Fibroblast of mammary gland (primary cell): ENCODE measurements at regions not wholly inside any gene's neighbourhood (a gene's known extent, or its start where the extent isn't known, plus 50 kb on each side); places are given as distances from the start of the nearest gene placed in this dataset.
A peak's percentile ranks its signal among the peaks of the same experiment; 100 is the strongest.

Experiments used
- DNase-seq: peaks from one replicate; pipeline ENCODE4 v3.0.0-alpha.2; 2010; ENCODE audit warnings: low read depth
- H3K4me3 ChIP-seq: 2 replicates; pipeline ENCODE4 v1.5.1; 2011; ENCODE audit warnings: low read depth, mild to moderate bottlenecking, low read length, moderate library complexity; ENCODE audit not compliant: control insufficient read depth
- CTCF ChIP-seq: conservative IDR thresholded peaks from 2 replicates; pipeline ENCODE4 v1.5.1; 2011; ENCODE audit warnings: low read depth, low read length, inconsistent platforms; ENCODE audit not compliant: control insufficient read depth, insufficient read depth

GRCh38 chr4:67131224-67131623, 414.1 kb downstream of the CENPC start:
- TF ChIP-seq CTCF, result no peak
- no peak for DNase-seq
- H3K4me3 ChIP-seq, result no peak overlapping the region

GRCh38 chr4:67130411-67130810, 414.9 kb downstream of the CENPC start:
- DNase-seq, result no peak
- no peak for TF ChIP-seq CTCF
- H3K4me3 ChIP-seq, result no peak overlapping the region

- no peak for TF ChIP-seq CTCF
- DNase-seq, result no peak
These were observed 418.7 kb downstream of the CENPC start for GRCh38 chr4:67126570-67126969.

GRCh38 chr4:67125636-67126514, 419.4 kb downstream of the CENPC start:
- DNase-seq, result no peak
- H3K4me3 ChIP-seq, result no peak overlapping the region
- TF ChIP-seq CTCF, result no peak

More at GRCh38 chr4:67126570-67126969, 418.7 kb downstream of the CENPC start:
- no peak overlapping the region for H3K4me3 ChIP-seq

- no peak for DNase-seq
- H3K4me3 ChIP-seq, result no peak overlapping the region
- no peak for TF ChIP-seq CTCF
These were observed 420.6 kb downstream of the CENPC start for GRCh38 chr4:67124716-67125115.

- DNase-seq, result no peak
- TF ChIP-seq CTCF, result peak; percentile 3
- no peak overlapping the region for H3K4me3 ChIP-seq
These were observed 423.3 kb downstream of the CENPC start for GRCh38 chr4:67122029-67122428.
